SK-N-SH (cell line): ENCODE measurements at regions not wholly inside any gene's neighbourhood (a gene's known extent, or its start where the extent isn't known, plus 50 kb on each side); places are given as distances from the start of the nearest gene placed in this dataset.

Experiments used
- CTCF ChIA-PET: fragments of 300-600, 350-600 bp; formaldehyde crosslinking; extraction: SDS; loops from one replicate; lab custom pipeline; 2021; lab: Yijun Ruan, JAX
- POLR2A ChIA-PET: fragments of 350-600 bp; sonication (Branson Sonifier 250); formaldehyde crosslinking; extraction: SDS; loops from one replicate; lab custom pipeline; 2020; ENCODE audit warnings: antibody characterized with exemption, inconsistent platforms; lab: Yijun Ruan, JAX
- DNase-seq: peaks from one replicate; pipeline ENCODE4 v3.0.0; 2012
- H2AFZ ChIP-seq: fragments of 200-600 bp; sonication (generic); 2 replicates; pipeline ENCODE4 v1.8.1; 2016; ENCODE audit warnings: antibody characterized with exemption, mild to moderate bottlenecking, low read depth
- H3F3A ChIP-seq: fragments of 200-600 bp; sonication (generic); replicated peaks from 2 replicates; pipeline ENCODE3; 2016; ENCODE audit warnings: antibody characterized with exemption, mild to moderate bottlenecking; ENCODE audit not compliant: insufficient read depth
- H3K27ac ChIP-seq, 2 experiments: fragments of 200-500 bp in 1 of 2; fragments of 200-600 bp in 1 of 2; sonication (Bioruptor generic) in 1 of 2; sonication (generic), shearing (Covaris generic) in 1 of 2; 2 replicates each; pipeline versions ENCODE4 v1.5.1 to v1.6.1; 2014 to 2016; ENCODE audit warnings: low read depth in 2 of 2, inconsistent platforms in 1 of 2, low read length in 1 of 2, mild to moderate bottlenecking in 1 of 2, mixed read lengths in 1 of 2
- H3K27me3 ChIP-seq: fragments of 200-600 bp; sonication (generic), shearing (Covaris generic); 2 replicates; pipeline ENCODE4 v1.6.1; 2016; ENCODE audit warnings: mixed run types; ENCODE audit not compliant: insufficient read depth
- H3K36me3 ChIP-seq, 2 experiments: fragments of 200-500 bp in 1 of 2; fragments of 200-600 bp in 1 of 2; sonication (Bioruptor generic) in 1 of 2; sonication (generic) in 1 of 2; replicated peaks in 1 of 2; 2 replicates each; pipeline versions ENCODE3 to v1.5.1; 2014 to 2016; ENCODE audit warnings: low read length in 1 of 2, mild to moderate bottlenecking in 1 of 2; ENCODE audit not compliant: insufficient read depth in 2 of 2, control insufficient read depth in 1 of 2
- H3K4me1 ChIP-seq, 2 experiments: fragments of 200-500 bp in 1 of 2; fragments of 200-600 bp in 1 of 2; sonication (Bioruptor generic) in 1 of 2; sonication (generic), shearing (Covaris generic) in 1 of 2; 2 replicates each; pipeline versions ENCODE4 v1.5.1 to v1.6.1; 2014 to 2016; ENCODE audit warnings: low read depth in 1 of 2, low read length in 1 of 2, mixed run types in 1 of 2; ENCODE audit not compliant: insufficient read depth in 2 of 2, control insufficient read depth in 1 of 2
- H3K4me2 ChIP-seq: fragments of 200-600 bp; sonication (generic), shearing (Covaris generic); 2 replicates; pipeline ENCODE4 v1.6.1; 2017; ENCODE audit warnings: mixed run types
- H3K4me3 ChIP-seq, 2 experiments: fragments of 200-500 bp in 1 of 2; fragments of 200-600 bp in 1 of 2; sonication (Bioruptor generic) in 1 of 2; sonication (generic), shearing (Covaris generic) in 1 of 2; 2 replicates each; pipeline versions ENCODE4 v1.5.1 to v1.8.1; 2014 to 2016; ENCODE audit warnings: low read depth in 2 of 2, inconsistent platforms in 1 of 2, low read length in 1 of 2, mild to moderate bottlenecking in 1 of 2, mixed read lengths in 1 of 2, moderate library complexity in 1 of 2
- H3K79me2 ChIP-seq: fragments of 200-600 bp; sonication (generic); 2 replicates; pipeline ENCODE4 v1.8.1; 2017; ENCODE audit warnings: mild to moderate bottlenecking; ENCODE audit not compliant: insufficient read depth
- H3K9ac ChIP-seq: fragments of 200-600 bp; sonication (generic); 2 replicates; pipeline ENCODE4 v1.6.1; 2017; ENCODE audit warnings: mixed run types
- H3K9me2 ChIP-seq: fragments of 200-600 bp; sonication (generic); 2 replicates; pipeline ENCODE4 v1.6.1; 2017; ENCODE audit warnings: mixed run types
- H3K9me3 ChIP-seq: fragments of 200-600 bp; sonication (generic); 2 replicates; pipeline ENCODE4 v1.6.1; 2017; ENCODE audit warnings: mixed run types, mild to moderate bottlenecking, moderate library complexity
- H4K20me1 ChIP-seq: fragments of 200-600 bp; sonication (generic); 2 replicates; pipeline ENCODE4 v1.6.1; 2017; ENCODE audit warnings: mild to moderate bottlenecking, mixed run types; ENCODE audit not compliant: insufficient read depth
- ELF1 ChIP-seq: IDR thresholded peaks from 2 replicates; pipeline ENCODE4 v1.4.0; 2012
- EP300 ChIP-seq, 2 experiments: IDR thresholded peaks; 2 replicates each; pipeline versions ENCODE4 v1.4.0 to v1.6.1; 2012; ENCODE audit warnings: borderline replicate concordance in 1 of 2, low read depth in 1 of 2, low read length in 1 of 2
- FOXJ3 ChIP-seq: sonication (generic); formaldehyde crosslinking; IDR thresholded peaks from 2 replicates; pipeline ENCODE4 v1.5.1; 2020; ENCODE audit warnings: mild to moderate bottlenecking, missing genetic modification reagents
- FOXM1 ChIP-seq: IDR thresholded peaks from 2 replicates; pipeline ENCODE4 v1.4.0; 2012; ENCODE audit warnings: low read depth, mild to moderate bottlenecking
- GABPA ChIP-seq: IDR thresholded peaks from 2 replicates; pipeline ENCODE4 v1.4.0; 2012; ENCODE audit warnings: low read depth, mild to moderate bottlenecking
- MEF2A ChIP-seq: IDR thresholded peaks from 2 replicates; pipeline ENCODE4 v1.4.0; 2012; ENCODE audit warnings: low read depth, borderline replicate concordance
- MXI1 ChIP-seq: IDR thresholded peaks from 2 replicates; pipeline ENCODE4 v1.6.1; 2012; ENCODE audit warnings: mild to moderate bottlenecking, low read depth, low read length, improper control_type of control experiment
- NFIC ChIP-seq: IDR thresholded peaks from 2 replicates; pipeline ENCODE4 v1.4.0; 2012; ENCODE audit warnings: borderline replicate concordance
- POLR2AphosphoS5 ChIP-seq: IDR thresholded peaks from 2 replicates; pipeline ENCODE4 v1.6.1; 2012; ENCODE audit warnings: low read depth, low read length
- RAD21 ChIP-seq: IDR thresholded peaks from 2 replicates; pipeline ENCODE4 v1.6.1; 2012; ENCODE audit warnings: mild to moderate bottlenecking, low read length
- RXRA ChIP-seq: IDR thresholded peaks from 2 replicates; pipeline ENCODE4 v1.4.0; 2012; ENCODE audit warnings: low read depth, mild to moderate bottlenecking, borderline replicate concordance
- SIN3A ChIP-seq: IDR thresholded peaks from 2 replicates; pipeline ENCODE4 v1.6.1; 2012; ENCODE audit warnings: low read depth, mild to moderate bottlenecking, low read length, moderate library complexity, borderline replicate concordance
- SMC3 ChIP-seq: IDR thresholded peaks from 2 replicates; pipeline ENCODE4 v1.6.1; 2012; ENCODE audit warnings: low read depth, low read length, improper control_type of control experiment
- TAF1 ChIP-seq: IDR thresholded peaks from 2 replicates; pipeline ENCODE4 v1.6.1; 2012; ENCODE audit warnings: low read depth, mild to moderate bottlenecking, low read length, moderate library complexity, borderline replicate concordance
- TEAD4 ChIP-seq: IDR thresholded peaks from 2 replicates; pipeline ENCODE4 v1.4.0; 2012; ENCODE audit warnings: mild to moderate bottlenecking, borderline replicate concordance; ENCODE audit not compliant: insufficient read depth
- WGBS: methylation state at CpG from one replicate; pipeline ENCODE4 v1.1.6; 2017; ENCODE audit warnings: low lambda C conversion rate; 5-methylcytosine and 5-hydroxymethylcytosine counted together
- TF ChIP-seq, protein P1 (sequence below): fragments of 200-600 bp; sonication (generic); IDR thresholded peaks from 2 replicates; pipeline ENCODE4 v1.6.1; 2017; ENCODE audit warnings: antibody characterized with exemption, mild to moderate bottlenecking, moderate library complexity
- TF ChIP-seq, protein P2 (sequence below): IDR thresholded peaks from 2 replicates; pipeline ENCODE4 v1.6.1; 2012; ENCODE audit warnings: mild to moderate bottlenecking, low read depth, low read length, moderate library complexity
- TF ChIP-seq, protein P3 (sequence below): IDR thresholded peaks from 2 replicates; pipeline ENCODE4 v1.4.0; 2012; ENCODE audit warnings: low read depth
- TF ChIP-seq, protein P4 (sequence below): fragments of 150-350 bp; IDR thresholded peaks from 2 replicates; pipeline ENCODE4 v1.6.1; 2016; ENCODE audit warnings: mild to moderate bottlenecking, low read depth, low read length

DNA sequence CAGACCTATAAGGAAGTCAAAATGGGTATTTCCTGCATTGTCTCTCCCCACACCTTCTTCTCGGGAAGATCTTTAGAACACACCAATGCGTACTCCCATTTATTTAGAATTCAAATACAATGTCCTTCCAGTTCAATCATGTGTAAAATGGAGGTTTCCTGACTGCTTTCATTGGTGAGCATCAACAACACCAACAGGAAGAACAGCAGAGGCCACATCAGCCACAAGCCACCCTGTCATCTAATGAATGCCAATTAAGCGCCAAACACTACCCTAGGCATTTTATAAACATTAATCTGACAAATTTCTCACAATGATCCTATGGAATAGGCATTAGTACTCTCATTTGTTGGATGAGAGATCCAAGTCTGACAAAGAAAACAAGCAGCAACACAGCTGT is 68.4 kb upstream of the SMLR1 start:
- no peaks in the 10 kb centered on the region for H3K79me2 ChIP-seq
- H3K9me2 ChIP-seq = no peaks in the 10 kb centered on the region
- H3K4me1 ChIP-seq = no peaks in the 10 kb centered on the region; a peak in 1 of 4 replicates
- 70% methylated on average over 3 of the region's 3 CpGs for WGBS
- no peaks in the 10 kb centered on the region for H4K20me1 ChIP-seq
- no peaks in the 10 kb centered on the region for H3F3A ChIP-seq
- TF ChIP-seq, protein P1, sequence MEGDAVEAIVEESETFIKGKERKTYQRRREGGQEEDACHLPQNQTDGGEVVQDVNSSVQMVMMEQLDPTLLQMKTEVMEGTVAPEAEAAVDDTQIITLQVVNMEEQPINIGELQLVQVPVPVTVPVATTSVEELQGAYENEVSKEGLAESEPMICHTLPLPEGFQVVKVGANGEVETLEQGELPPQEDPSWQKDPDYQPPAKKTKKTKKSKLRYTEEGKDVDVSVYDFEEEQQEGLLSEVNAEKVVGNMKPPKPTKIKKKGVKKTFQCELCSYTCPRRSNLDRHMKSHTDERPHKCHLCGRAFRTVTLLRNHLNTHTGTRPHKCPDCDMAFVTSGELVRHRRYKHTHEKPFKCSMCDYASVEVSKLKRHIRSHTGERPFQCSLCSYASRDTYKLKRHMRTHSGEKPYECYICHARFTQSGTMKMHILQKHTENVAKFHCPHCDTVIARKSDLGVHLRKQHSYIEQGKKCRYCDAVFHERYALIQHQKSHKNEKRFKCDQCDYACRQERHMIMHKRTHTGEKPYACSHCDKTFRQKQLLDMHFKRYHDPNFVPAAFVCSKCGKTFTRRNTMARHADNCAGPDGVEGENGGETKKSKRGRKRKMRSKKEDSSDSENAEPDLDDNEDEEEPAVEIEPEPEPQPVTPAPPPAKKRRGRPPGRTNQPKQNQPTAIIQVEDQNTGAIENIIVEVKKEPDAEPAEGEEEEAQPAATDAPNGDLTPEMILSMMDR = no peak
- TF ChIP-seq FOXJ3 (CRISPR knock-in tag) (no peak), TEAD4 (no peak)
- DNase-seq = no peak
- CTCF ChIA-PET = no interaction called here
- peaks cover 5% of the 10 kb centered on the region; the same call in 1 of the 2 replicates for H3K9me3 ChIP-seq
- H3K27me3 ChIP-seq = no peaks in the 10 kb centered on the region
- no peak overlapping the region for H2AFZ ChIP-seq
- no peak overlapping the region for H3K4me2 ChIP-seq
- H3K36me3 ChIP-seq = peaks cover 0 to 5% of the 10 kb centered on the region in 2 experiments
- no peak overlapping the region for H3K4me3 ChIP-seq
- no peak overlapping the region for H3K27ac ChIP-seq
- no peak overlapping the region for H3K9ac ChIP-seq
- POLR2A ChIA-PET = no interaction called here

DNA sequence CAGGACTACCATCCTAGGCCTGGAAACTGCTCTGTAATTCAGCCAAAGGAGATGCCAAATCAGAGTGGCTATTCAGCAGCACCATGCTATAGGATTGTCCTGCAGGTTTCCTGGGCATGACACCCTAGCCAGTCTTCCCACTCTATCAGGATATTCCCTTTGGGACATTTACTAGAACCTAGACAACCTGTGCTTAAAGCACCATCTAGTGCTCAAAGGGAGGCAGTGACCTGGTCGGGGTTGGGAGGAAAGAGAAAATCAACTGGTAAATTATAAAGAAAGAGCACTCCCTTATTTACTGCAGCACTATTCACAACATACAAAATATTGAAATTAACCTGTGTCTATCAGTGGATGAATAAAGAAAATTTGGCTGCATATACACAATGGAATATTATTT is 67.2 kb upstream of the SMLR1 start:
- Histone ChIP-seq H3K27me3 (no peaks in the 10 kb centered on the region), H3K9me3 (peaks cover 5% of the 10 kb centered on the region; the same call in 1 of the 2 replicates), H3K4me1 (no peaks in the 10 kb centered on the region; a peak in 1 of 4 replicates), H3K36me3 (peaks cover 0 to 5% of the 10 kb centered on the region in 2 experiments), H4K20me1 (no peaks in the 10 kb centered on the region), H3K4me2 (no peak overlapping the region), H3F3A (no peaks in the 10 kb centered on the region), H3K27ac (no peak overlapping the region), H3K4me3 (no peak overlapping the region; a peak in 1 of 4 replicates), H2AFZ (no peak overlapping the region), H3K79me2 (no peaks in the 10 kb centered on the region), H3K9ac (no peak overlapping the region), H3K9me2 (no peaks in the 10 kb centered on the region)
- ChIA-PET CTCF (no interaction called here), POLR2A (no interaction called here)
- WGBS = 10% methylated on average over 1 of the region's 1 CpG
- peak; percentile 4 for DNase-seq
- TF ChIP-seq EP300 (IDR thresholded peaks at IDR 0.05; ENCODE audit: borderline replicate concordance in 1 of 2, low read depth in 1 of 2, low read length in 1 of 2) (no peak), POLR2AphosphoS5 (no peak), RAD21 (peak; percentile 54), SIN3A (no peak), GABPA (no peak), RXRA (no peak), SMC3 (peak; percentile 48), ELF1 (no peak), FOXM1 (no peak), MEF2A (no peak), FOXJ3 (CRISPR knock-in tag) (no peak), MXI1 (no peak), TAF1 (no peak), TEAD4 (no peak), NFIC (no peak)
- TF ChIP-seq, protein P2, sequence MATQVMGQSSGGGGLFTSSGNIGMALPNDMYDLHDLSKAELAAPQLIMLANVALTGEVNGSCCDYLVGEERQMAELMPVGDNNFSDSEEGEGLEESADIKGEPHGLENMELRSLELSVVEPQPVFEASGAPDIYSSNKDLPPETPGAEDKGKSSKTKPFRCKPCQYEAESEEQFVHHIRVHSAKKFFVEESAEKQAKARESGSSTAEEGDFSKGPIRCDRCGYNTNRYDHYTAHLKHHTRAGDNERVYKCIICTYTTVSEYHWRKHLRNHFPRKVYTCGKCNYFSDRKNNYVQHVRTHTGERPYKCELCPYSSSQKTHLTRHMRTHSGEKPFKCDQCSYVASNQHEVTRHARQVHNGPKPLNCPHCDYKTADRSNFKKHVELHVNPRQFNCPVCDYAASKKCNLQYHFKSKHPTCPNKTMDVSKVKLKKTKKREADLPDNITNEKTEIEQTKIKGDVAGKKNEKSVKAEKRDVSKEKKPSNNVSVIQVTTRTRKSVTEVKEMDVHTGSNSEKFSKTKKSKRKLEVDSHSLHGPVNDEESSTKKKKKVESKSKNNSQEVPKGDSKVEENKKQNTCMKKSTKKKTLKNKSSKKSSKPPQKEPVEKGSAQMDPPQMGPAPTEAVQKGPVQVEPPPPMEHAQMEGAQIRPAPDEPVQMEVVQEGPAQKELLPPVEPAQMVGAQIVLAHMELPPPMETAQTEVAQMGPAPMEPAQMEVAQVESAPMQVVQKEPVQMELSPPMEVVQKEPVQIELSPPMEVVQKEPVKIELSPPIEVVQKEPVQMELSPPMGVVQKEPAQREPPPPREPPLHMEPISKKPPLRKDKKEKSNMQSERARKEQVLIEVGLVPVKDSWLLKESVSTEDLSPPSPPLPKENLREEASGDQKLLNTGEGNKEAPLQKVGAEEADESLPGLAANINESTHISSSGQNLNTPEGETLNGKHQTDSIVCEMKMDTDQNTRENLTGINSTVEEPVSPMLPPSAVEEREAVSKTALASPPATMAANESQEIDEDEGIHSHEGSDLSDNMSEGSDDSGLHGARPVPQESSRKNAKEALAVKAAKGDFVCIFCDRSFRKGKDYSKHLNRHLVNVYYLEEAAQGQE = no peak
- TF ChIP-seq, protein P3, sequence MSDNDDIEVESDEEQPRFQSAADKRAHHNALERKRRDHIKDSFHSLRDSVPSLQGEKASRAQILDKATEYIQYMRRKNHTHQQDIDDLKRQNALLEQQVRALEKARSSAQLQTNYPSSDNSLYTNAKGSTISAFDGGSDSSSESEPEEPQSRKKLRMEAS = no peak
- TF ChIP-seq, protein P4, sequence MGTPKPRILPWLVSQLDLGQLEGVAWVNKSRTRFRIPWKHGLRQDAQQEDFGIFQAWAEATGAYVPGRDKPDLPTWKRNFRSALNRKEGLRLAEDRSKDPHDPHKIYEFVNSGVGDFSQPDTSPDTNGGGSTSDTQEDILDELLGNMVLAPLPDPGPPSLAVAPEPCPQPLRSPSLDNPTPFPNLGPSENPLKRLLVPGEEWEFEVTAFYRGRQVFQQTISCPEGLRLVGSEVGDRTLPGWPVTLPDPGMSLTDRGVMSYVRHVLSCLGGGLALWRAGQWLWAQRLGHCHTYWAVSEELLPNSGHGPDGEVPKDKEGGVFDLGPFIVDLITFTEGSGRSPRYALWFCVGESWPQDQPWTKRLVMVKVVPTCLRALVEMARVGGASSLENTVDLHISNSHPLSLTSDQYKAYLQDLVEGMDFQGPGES = no peak
- TF ChIP-seq, protein P1 = peak; percentile 66
